Chondrocyte (in vitro differentiated cells): ENCODE measurements at regions not wholly inside any gene's neighbourhood (a gene's known extent, or its start where the extent isn't known, plus 50 kb on each side); places are given as distances from the start of the nearest gene placed in this dataset.

Source experiments
- DNase-seq: peaks from one replicate; pipeline ENCODE4 v3.0.0; 2021; ENCODE audit warnings: mixed read lengths, low spot score
- H3K27ac Mint-ChIP-seq: one replicate; pipeline ENCODE4 v1.8.0; 2021; ENCODE audit warnings: mild to moderate bottlenecking, moderate library complexity, mixed read lengths; ENCODE audit not compliant: unreplicated experiment
- H3K27me3 Mint-ChIP-seq: 2 replicates; pipeline ENCODE4 v1.8.0; 2021; ENCODE audit warnings: low read depth, mixed read lengths
- H3K36me3 Mint-ChIP-seq: 2 replicates; pipeline ENCODE4 v1.8.0; 2021; ENCODE audit warnings: low read depth, mixed read lengths
- H3K4me1 Mint-ChIP-seq: 2 replicates; pipeline ENCODE4 v1.8.0; 2021; ENCODE audit warnings: low read depth, mild to moderate bottlenecking, mixed read lengths
- H3K4me3 Mint-ChIP-seq: one replicate; pipeline ENCODE4 v1.8.0; 2021; ENCODE audit warnings: mild to moderate bottlenecking, moderate library complexity, mixed read lengths; ENCODE audit not compliant: unreplicated experiment
- H3K9me3 Mint-ChIP-seq: 2 replicates; pipeline ENCODE4 v1.8.0; 2021; ENCODE audit warnings: low read depth, mixed read lengths
- CTCF ChIP-seq: fragments of 200-600 bp; sonication (generic); IDR thresholded peaks from 2 replicates; pipeline ENCODE4 v1.5.0; 2021; ENCODE audit warnings: antibody characterized with exemption, mild to moderate bottlenecking, moderate library complexity

GRCh38 chr3:152069871-152070270 is 196.4 kb downstream of the SUCNR1 start:
- no peak for DNase-seq
- Mint-ChIP-seq H3K36me3 (no peaks in the 10 kb centered on the region), H3K4me1 (peaks cover 15% of the 10 kb centered on the region), H3K27me3 (no peaks in the 10 kb centered on the region), H3K4me3 (no peak overlapping the region), H3K9me3 (peaks cover 2% of the 10 kb centered on the region), H3K27ac (no peak overlapping the region)
- no peak for TF ChIP-seq CTCF

- no peaks in the 10 kb centered on the region for H3K36me3 Mint-ChIP-seq
- DNase-seq: no peak
- peaks cover 2% of the 10 kb centered on the region for H3K9me3 Mint-ChIP-seq
- H3K4me3 Mint-ChIP-seq: no peak overlapping the region
- no peak overlapping the region for H3K27ac Mint-ChIP-seq
- TF ChIP-seq CTCF: no peak
- peaks cover 15% of the 10 kb centered on the region for H3K4me1 Mint-ChIP-seq
- H3K27me3 Mint-ChIP-seq: no peaks in the 10 kb centered on the region
Observed at GRCh38 chr3:152071315-152071714, 197.4 kb upstream of the MBNL1 start.

GRCh38 chr3:152071924-152072323 is 196.8 kb upstream of the MBNL1 start:
- Mint-ChIP-seq H3K4me1 (peaks cover 15% of the 10 kb centered on the region), H3K27me3 (no peaks in the 10 kb centered on the region), H3K27ac (no peak overlapping the region), H3K9me3 (peaks cover 2% of the 10 kb centered on the region), H3K4me3 (no peak overlapping the region), H3K36me3 (no peaks in the 10 kb centered on the region)
- TF ChIP-seq CTCF: peak; percentile 82
- no peak for DNase-seq

- Mint-ChIP-seq H3K27me3 (no peaks in the 10 kb centered on the region), H3K9me3 (peaks cover under 1% of the 10 kb centered on the region), H3K4me1 (peaks cover 15% of the 10 kb centered on the region), H3K4me3 (peak overlapping the region; percentile 6), H3K27ac (peak overlapping the region; percentile 3), H3K36me3 (no peaks in the 10 kb centered on the region)
- TF ChIP-seq CTCF: peak; percentile 84
- no peak for DNase-seq
Observed at GRCh38 chr3:152073267-152073666, 195.5 kb upstream of the MBNL1 start.

GRCh38 chr3:152076148-152076547 is 192.6 kb upstream of the MBNL1 start:
- H3K4me3 Mint-ChIP-seq: no peak overlapping the region
- DNase-seq: no peak
- TF ChIP-seq CTCF: peak; percentile 72
- peaks cover 15% of the 10 kb centered on the region for H3K4me1 Mint-ChIP-seq
- H3K27me3 Mint-ChIP-seq: no peaks in the 10 kb centered on the region
- H3K36me3 Mint-ChIP-seq: no peaks in the 10 kb centered on the region
- no peaks in the 10 kb centered on the region for H3K9me3 Mint-ChIP-seq
- no peak overlapping the region for H3K27ac Mint-ChIP-seq
